ENCODE measurements at regions not wholly inside any gene's neighbourhood (a gene's known extent, or its start where the extent isn't known, plus 50 kb on each side); places are given as distances from the start of the nearest gene placed in this dataset.

DNA sequence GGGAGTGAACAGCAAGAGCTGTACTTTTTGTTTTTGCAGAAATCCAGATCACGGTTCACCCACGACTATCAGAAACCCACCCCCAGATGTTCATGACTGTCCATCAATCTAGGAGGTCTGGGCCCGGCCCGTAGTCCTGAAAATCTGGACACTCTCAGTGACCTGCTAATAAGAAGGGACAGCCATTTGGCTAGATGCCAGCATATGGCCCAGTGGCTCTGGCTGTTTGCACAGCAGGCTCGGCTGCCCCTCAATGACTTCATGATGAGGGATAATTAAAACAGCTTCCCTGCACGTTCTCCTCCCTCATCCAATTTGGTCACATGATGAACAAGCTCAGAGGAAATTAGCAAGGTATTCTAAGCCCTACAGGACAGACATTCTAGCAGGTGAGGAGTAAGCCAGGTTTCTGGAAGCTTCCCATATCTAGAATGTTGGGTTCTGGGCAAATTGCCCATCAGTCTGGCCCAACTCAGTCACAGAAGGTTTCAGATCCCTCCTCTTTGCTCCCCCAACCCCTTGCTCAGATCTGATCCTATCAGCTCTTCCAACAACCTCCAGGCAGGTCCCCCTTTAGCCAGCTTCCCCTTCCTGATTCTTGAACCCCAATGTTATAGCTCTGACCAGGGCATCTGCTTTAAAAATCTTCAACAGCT, 397.3 kb downstream of the SHANK2 start:
- no peaks in the 10 kb centered on the region for H3K79me2 ChIP-seq (ENCODE audit: insufficient read depth, low read length)
- peaks cover 2% of the 10 kb centered on the region for H3K27me3 ChIP-seq (ENCODE audit: insufficient read depth, low read length)
- no peak overlapping the region for H3K27ac ChIP-seq (ENCODE audit: low read depth, low read length)
- H3K9me3 ChIP-seq (ENCODE audit: low read depth, low read length): no peaks in the 10 kb centered on the region
- H3K4me1 ChIP-seq (ENCODE audit: insufficient read depth, low read length): no peaks in the 10 kb centered on the region
- H2AFZ ChIP-seq (ENCODE audit: low read length): no peak overlapping the region
- H3K36me3 ChIP-seq (ENCODE audit: insufficient read depth, low read length): no peaks in the 10 kb centered on the region
- DNase-seq (ENCODE audit: insufficient read length, low spot score, missing footprints): no peak
- TF ChIP-seq, protein P1, sequence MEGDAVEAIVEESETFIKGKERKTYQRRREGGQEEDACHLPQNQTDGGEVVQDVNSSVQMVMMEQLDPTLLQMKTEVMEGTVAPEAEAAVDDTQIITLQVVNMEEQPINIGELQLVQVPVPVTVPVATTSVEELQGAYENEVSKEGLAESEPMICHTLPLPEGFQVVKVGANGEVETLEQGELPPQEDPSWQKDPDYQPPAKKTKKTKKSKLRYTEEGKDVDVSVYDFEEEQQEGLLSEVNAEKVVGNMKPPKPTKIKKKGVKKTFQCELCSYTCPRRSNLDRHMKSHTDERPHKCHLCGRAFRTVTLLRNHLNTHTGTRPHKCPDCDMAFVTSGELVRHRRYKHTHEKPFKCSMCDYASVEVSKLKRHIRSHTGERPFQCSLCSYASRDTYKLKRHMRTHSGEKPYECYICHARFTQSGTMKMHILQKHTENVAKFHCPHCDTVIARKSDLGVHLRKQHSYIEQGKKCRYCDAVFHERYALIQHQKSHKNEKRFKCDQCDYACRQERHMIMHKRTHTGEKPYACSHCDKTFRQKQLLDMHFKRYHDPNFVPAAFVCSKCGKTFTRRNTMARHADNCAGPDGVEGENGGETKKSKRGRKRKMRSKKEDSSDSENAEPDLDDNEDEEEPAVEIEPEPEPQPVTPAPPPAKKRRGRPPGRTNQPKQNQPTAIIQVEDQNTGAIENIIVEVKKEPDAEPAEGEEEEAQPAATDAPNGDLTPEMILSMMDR (IDR thresholded peaks at IDR 0.05; ENCODE audit: extremely low read depth, low read depth, low read length): no peak
- H3K4me3 ChIP-seq (ENCODE audit: insufficient read depth, low read length): no peak overlapping the region
- no peaks in the 10 kb centered on the region for H4K20me1 ChIP-seq (ENCODE audit: insufficient read depth, low read length)
- H3K4me2 ChIP-seq (ENCODE audit: insufficient read depth, low read length): no peak overlapping the region

DNA sequence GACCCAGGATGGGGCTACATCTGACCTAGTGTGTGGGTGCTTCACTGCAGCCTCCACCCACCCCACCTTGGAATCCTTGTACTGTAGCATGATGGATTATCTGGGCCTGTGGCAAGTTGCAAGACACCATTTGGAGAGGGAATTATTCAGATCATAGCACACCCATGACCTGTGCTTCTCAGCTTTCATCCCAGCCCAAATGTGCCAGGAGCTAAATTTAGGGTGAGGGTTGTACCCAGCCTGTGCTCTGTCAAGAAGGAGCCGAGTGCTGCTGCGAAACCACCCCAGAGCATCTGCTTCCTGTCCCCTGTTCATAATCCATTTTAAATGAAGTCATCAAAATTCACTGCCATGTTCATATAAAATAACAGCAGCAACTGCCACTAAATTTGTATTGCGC, 394.5 kb downstream of the SHANK2 start:
- DNase-seq (ENCODE audit: insufficient read length, low spot score, missing footprints): no peak
- Histone ChIP-seq H2AFZ (ENCODE audit: low read length) (no peak overlapping the region), H3K4me2 (ENCODE audit: insufficient read depth, low read length) (no peak overlapping the region), H3K27me3 (ENCODE audit: insufficient read depth, low read length) (no peaks in the 10 kb centered on the region), H3K27ac (ENCODE audit: low read depth, low read length) (no peak overlapping the region), H3K4me1 (ENCODE audit: insufficient read depth, low read length) (no peaks in the 10 kb centered on the region), H3K36me3 (ENCODE audit: insufficient read depth, low read length) (no peaks in the 10 kb centered on the region), H3K79me2 (ENCODE audit: insufficient read depth, low read length) (no peaks in the 10 kb centered on the region), H3K4me3 (ENCODE audit: insufficient read depth, low read length) (no peak overlapping the region), H4K20me1 (ENCODE audit: insufficient read depth, low read length) (no peaks in the 10 kb centered on the region), H3K9me3 (ENCODE audit: low read depth, low read length) (no peaks in the 10 kb centered on the region)
- TF ChIP-seq, protein P1 (IDR thresholded peaks at IDR 0.05; ENCODE audit: extremely low read depth, low read depth, low read length): no peak

DNA sequence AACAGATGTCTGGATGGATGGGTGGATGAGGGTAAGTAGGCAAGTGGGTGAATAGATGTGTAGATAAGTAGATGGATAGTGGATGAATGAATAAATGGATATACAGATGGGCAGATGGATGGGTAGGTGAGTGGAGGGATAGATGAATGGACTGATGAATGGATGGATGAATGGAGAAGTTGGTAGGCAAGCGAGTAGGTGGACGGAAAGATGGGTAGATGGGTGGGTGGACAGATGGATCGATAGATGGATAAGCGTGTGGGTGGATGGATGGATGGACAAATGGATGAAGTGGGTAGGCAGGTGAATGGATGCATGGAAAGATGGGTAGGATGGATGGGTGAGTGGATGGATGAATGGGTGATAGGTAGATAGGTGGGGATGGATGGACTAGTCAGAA, 393.2 kb downstream of the SHANK2 start:
- Histone ChIP-seq H3K4me3 (ENCODE audit: insufficient read depth, low read length) (no peak overlapping the region), H3K36me3 (ENCODE audit: insufficient read depth, low read length) (no peaks in the 10 kb centered on the region), H3K9me3 (ENCODE audit: low read depth, low read length) (no peaks in the 10 kb centered on the region), H3K4me2 (ENCODE audit: insufficient read depth, low read length) (no peak overlapping the region), H3K79me2 (ENCODE audit: insufficient read depth, low read length) (no peaks in the 10 kb centered on the region), H4K20me1 (ENCODE audit: insufficient read depth, low read length) (no peaks in the 10 kb centered on the region), H3K4me1 (ENCODE audit: insufficient read depth, low read length) (no peaks in the 10 kb centered on the region), H3K27me3 (ENCODE audit: insufficient read depth, low read length) (no peaks in the 10 kb centered on the region), H2AFZ (ENCODE audit: low read length) (no peak overlapping the region), H3K27ac (ENCODE audit: low read depth, low read length) (no peak overlapping the region)
- TF ChIP-seq, protein P1 (IDR thresholded peaks at IDR 0.05; ENCODE audit: extremely low read depth, low read depth, low read length): no peak
- DNase-seq (ENCODE audit: insufficient read length, low spot score, missing footprints): no peak

DNA sequence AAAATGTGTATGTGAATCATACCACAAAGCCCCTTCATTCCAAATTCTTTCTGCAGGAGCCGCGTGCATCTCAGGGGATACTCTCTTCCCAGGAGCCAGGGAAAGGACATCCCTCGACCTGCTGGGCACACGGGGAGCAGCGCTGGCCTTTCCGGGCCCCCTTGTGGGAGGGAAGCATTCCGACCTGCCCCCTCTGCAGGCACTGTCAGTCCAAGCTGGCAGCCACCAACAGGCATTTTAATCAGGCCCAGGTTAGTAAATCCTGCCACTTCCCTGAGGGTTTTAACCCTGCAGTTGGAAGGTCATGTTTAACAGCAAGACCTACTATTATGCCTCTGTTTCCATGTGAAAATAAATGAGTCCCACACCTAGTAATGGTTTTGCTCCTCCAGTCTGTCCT, 391.5 kb downstream of the SHANK2 start:
- H4K20me1 ChIP-seq (ENCODE audit: insufficient read depth, low read length): no peaks in the 10 kb centered on the region
- H3K79me2 ChIP-seq (ENCODE audit: insufficient read depth, low read length): no peaks in the 10 kb centered on the region
- H3K9me3 ChIP-seq (ENCODE audit: low read depth, low read length): no peaks in the 10 kb centered on the region
- TF ChIP-seq, protein P1 (IDR thresholded peaks at IDR 0.05; ENCODE audit: extremely low read depth, low read depth, low read length): no peak
- no peaks in the 10 kb centered on the region for H3K4me1 ChIP-seq (ENCODE audit: insufficient read depth, low read length)
- H3K27ac ChIP-seq (ENCODE audit: low read depth, low read length): no peak overlapping the region
- no peak overlapping the region for H2AFZ ChIP-seq (ENCODE audit: low read length)
- H3K36me3 ChIP-seq (ENCODE audit: insufficient read depth, low read length): no peaks in the 10 kb centered on the region
- no peak overlapping the region for H3K4me2 ChIP-seq (ENCODE audit: insufficient read depth, low read length)
- no peak overlapping the region for H3K4me3 ChIP-seq (ENCODE audit: insufficient read depth, low read length)
- H3K27me3 ChIP-seq (ENCODE audit: insufficient read depth, low read length): no peaks in the 10 kb centered on the region
- no peak for DNase-seq (ENCODE audit: insufficient read length, low spot score, missing footprints)

Data from osteoblast (primary cell).